DOHH2 (cell line): ENCODE measurements at regions not wholly inside any gene's neighbourhood (a gene's known extent, or its start where the extent isn't known, plus 50 kb on each side); places are given as distances from the start of the nearest gene placed in this dataset.

Experiments
- EZH2phosphoT487 ChIP-seq: fragments of 200-600 bp; sonication (generic); IDR thresholded peaks from 2 replicates; pipeline ENCODE4 v1.6.1; 2017; ENCODE audit warnings: borderline replicate concordance, mild to moderate bottlenecking, antibody characterized with exemption, low read length, moderate library complexity, mixed read lengths
- TF ChIP-seq, protein P1 (sequence below): fragments of 200-600 bp; sonication (generic); IDR thresholded peaks from one replicate; pipeline ENCODE4 v1.5.1; 2014; ENCODE audit warnings: antibody characterized with exemption, mild to moderate bottlenecking, low read depth, low read length; ENCODE audit not compliant: poor library complexity, severe bottlenecking

DNA sequence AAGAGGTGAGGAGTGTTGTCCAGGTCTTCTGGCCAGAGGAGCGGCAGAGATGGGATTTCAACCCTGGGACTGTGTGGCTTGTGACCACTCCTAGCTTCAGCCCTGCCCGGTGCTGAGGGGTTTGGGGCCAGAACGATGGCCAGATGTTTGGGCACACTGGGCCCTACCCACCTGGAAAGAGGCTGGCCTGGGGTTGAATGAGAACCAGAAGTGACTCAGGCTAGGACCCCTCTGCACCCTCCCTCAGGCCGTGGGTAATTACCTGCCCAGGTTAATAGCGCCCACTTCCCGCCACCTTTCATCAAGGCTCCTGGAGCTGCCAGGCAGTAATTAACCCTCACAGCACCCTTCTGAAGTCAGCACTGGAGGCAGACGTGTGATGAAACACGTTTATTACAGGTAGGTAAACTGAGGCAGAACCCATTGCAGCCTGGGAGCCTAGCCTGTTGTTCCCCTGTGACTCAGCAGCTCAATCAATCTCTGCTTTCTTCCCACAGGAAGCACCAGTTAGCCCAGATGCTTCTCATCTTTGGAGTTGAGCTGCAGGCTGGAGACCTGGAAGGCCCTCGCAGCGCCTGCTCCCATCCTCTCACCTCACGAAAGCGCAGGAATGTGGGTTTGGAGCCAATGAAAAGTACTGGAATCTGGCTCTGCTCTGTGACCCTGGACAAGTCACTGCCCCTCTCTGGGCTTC is 120.8 kb downstream of the CEBPB start:
- TF ChIP-seq, protein P1, sequence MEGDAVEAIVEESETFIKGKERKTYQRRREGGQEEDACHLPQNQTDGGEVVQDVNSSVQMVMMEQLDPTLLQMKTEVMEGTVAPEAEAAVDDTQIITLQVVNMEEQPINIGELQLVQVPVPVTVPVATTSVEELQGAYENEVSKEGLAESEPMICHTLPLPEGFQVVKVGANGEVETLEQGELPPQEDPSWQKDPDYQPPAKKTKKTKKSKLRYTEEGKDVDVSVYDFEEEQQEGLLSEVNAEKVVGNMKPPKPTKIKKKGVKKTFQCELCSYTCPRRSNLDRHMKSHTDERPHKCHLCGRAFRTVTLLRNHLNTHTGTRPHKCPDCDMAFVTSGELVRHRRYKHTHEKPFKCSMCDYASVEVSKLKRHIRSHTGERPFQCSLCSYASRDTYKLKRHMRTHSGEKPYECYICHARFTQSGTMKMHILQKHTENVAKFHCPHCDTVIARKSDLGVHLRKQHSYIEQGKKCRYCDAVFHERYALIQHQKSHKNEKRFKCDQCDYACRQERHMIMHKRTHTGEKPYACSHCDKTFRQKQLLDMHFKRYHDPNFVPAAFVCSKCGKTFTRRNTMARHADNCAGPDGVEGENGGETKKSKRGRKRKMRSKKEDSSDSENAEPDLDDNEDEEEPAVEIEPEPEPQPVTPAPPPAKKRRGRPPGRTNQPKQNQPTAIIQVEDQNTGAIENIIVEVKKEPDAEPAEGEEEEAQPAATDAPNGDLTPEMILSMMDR, result no peak
- no peak for TF ChIP-seq EZH2phosphoT487
